A673 (cell line): ENCODE measurements at regions not wholly inside any gene's neighbourhood (a gene's known extent, or its start where the extent isn't known, plus 50 kb on each side); places are given as distances from the start of the nearest gene placed in this dataset.

Experiments used
- EZH2 ChIP-seq: fragments of 200-600 bp; sonication (generic); IDR thresholded peaks from 2 replicates; pipeline ENCODE4 v1.6.1; 2017; ENCODE audit warnings: borderline replicate concordance, low read depth, mild to moderate bottlenecking, mixed read lengths, antibody characterized with exemption, low read length; ENCODE audit not compliant: poor library complexity, severe bottlenecking
- TF ChIP-seq, protein P1 (sequence below): fragments of 300-800, 200-600 bp; sonication (generic); conservative IDR thresholded peaks from 2 replicates; pipeline ENCODE4 v1.5.1; 2017; ENCODE audit warnings: low read depth, mild to moderate bottlenecking, antibody characterized with exemption, low read length, moderate library complexity, mixed read lengths

GRCh38 chr2:228876276-228876675 lies 394.8 kb downstream of the PID1 start:
- TF ChIP-seq, protein P1, sequence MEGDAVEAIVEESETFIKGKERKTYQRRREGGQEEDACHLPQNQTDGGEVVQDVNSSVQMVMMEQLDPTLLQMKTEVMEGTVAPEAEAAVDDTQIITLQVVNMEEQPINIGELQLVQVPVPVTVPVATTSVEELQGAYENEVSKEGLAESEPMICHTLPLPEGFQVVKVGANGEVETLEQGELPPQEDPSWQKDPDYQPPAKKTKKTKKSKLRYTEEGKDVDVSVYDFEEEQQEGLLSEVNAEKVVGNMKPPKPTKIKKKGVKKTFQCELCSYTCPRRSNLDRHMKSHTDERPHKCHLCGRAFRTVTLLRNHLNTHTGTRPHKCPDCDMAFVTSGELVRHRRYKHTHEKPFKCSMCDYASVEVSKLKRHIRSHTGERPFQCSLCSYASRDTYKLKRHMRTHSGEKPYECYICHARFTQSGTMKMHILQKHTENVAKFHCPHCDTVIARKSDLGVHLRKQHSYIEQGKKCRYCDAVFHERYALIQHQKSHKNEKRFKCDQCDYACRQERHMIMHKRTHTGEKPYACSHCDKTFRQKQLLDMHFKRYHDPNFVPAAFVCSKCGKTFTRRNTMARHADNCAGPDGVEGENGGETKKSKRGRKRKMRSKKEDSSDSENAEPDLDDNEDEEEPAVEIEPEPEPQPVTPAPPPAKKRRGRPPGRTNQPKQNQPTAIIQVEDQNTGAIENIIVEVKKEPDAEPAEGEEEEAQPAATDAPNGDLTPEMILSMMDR = no peak
- no peak for TF ChIP-seq EZH2
